Cardiac fibroblast (primary cell): ENCODE measurements at regions not wholly inside any gene's neighbourhood (a gene's known extent, or its start where the extent isn't known, plus 50 kb on each side); places are given as distances from the start of the nearest gene placed in this dataset.
"Not testable (repeated sequence)": the region's sequence is repeated elsewhere in the genome, so short reads cannot be mapped to it uniquely, and the experiment has no call there.

Experiments
- DNase-seq, 2 donors: peaks; one replicate each; pipeline versions ENCODE4 v3.0.0 to v3.0.0-alpha.2; 2010; ENCODE audit warnings: low read depth in 2 of 2
- H3K4me3 ChIP-seq, 2 donors: replicated peaks in 1 of 2; 1 replicate in 1 of 2; 2 replicates in 1 of 2; pipeline ENCODE4 v1.5.1; 2011; ENCODE audit warnings: low read depth in 2 of 2, low read length in 2 of 2, mild to moderate bottlenecking in 2 of 2, moderate library complexity in 1 of 2
- TF ChIP-seq, protein P1 (sequence below): IDR thresholded peaks from one replicate; pipeline ENCODE4 v1.5.1; 2011; ENCODE audit warnings: low read depth, mild to moderate bottlenecking, low read length, inconsistent platforms

DNA sequence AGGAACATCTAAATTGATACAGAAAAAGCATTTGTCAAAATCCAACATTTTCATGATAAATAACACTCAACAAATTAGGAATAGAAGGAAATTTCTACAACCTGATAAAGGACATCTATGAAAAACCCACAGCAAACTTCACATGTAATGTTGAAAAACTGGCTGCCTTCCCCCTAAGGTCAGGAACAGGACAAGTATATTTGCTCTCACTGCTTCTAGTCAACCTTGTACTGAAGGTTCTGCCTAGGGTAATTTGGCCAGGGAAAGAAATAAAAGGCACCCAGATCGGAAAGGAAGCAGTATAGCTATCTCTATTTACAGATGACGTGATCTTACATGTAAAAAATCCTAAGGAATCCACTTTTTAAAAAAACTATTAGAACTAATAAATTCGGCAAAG lies 97.1 kb upstream of the USP9X start:
- TF ChIP-seq, protein P1, sequence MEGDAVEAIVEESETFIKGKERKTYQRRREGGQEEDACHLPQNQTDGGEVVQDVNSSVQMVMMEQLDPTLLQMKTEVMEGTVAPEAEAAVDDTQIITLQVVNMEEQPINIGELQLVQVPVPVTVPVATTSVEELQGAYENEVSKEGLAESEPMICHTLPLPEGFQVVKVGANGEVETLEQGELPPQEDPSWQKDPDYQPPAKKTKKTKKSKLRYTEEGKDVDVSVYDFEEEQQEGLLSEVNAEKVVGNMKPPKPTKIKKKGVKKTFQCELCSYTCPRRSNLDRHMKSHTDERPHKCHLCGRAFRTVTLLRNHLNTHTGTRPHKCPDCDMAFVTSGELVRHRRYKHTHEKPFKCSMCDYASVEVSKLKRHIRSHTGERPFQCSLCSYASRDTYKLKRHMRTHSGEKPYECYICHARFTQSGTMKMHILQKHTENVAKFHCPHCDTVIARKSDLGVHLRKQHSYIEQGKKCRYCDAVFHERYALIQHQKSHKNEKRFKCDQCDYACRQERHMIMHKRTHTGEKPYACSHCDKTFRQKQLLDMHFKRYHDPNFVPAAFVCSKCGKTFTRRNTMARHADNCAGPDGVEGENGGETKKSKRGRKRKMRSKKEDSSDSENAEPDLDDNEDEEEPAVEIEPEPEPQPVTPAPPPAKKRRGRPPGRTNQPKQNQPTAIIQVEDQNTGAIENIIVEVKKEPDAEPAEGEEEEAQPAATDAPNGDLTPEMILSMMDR, result no peak
- H3K4me3 ChIP-seq, result no peak overlapping the region
- no peak for DNase-seq

DNA sequence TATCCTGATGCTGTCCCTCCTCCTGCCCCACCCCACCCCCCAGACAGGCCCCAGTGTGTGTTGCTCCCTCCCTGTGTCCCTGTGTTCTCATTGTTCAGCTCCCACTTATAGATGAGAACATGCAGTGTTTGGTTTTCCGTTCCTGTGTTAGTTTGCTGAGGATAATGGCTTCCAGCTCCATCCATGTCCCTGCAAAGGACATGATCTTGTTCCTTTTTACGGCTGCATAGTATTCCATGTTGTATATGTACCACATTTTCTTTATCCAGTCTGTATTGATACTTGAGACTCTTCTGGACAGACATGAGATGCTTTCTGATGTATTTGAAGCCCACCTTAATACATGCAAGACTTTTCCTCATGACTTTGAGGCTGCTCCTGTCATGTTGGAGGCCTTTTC lies 91.8 kb upstream of the USP9X start:
- not testable (repeated sequence) for DNase-seq, H3K4me3 ChIP-seq

DNA sequence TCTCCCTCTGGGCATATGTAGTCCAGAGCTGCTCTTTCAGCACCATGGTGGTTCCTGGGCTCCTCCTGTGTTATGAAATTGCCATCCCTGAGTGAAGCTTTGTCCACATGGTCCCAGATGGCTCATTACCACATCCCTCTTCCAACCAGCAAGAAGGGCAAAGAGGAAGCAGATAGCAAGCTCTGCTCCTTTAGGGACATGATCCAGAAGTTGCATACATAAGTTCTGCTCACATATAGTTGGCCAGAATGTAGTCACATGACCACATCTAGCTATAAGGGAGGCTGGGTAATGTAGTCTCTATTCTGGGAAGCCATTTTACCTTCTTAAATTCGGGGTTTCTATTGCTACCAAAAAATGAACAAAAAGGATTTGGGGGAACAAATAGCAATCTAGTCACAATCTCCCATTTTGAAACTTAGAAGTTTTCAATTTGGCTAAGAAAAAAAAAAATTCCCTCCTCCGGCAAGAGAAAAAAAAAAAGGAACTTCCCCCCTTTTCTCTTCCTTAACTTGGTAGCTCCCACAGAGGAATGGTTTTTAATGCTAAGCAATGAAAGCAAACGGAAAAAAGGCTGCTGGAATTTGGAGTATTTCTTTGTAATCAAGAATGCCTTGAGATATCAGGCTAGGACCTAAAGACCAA lies 88.2 kb upstream of the USP9X start:
- DNase-seq, result peak; percentile 86 to 94
- TF ChIP-seq, protein P1, result no peak

DNA sequence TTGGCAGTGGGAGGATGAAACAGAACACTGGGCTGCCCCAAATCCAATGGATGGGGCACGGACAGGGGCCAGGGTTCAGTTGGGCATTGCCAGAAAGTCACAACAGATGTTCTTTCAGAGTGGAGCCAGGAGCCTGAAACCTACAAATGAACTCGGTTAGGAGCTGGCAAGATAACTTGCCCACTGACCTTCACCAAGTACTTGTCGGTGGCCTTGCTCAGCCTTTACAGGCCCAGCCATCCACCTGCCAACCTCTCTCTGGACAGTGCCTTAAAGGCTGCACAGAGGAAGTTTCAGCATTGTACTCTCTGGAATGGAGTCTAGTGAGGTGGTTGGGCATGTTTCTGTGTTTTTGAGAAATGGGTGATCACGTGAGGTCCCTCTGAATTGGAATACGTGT lies 87.1 kb upstream of the USP9X start:
- no peak for DNase-seq
- no peak overlapping the region for H3K4me3 ChIP-seq
- TF ChIP-seq, protein P1, result no peak

More for the DNA sequence above, 88.2 kb upstream of the USP9X start:
- H3K4me3 ChIP-seq, result no peak overlapping the region

DNA sequence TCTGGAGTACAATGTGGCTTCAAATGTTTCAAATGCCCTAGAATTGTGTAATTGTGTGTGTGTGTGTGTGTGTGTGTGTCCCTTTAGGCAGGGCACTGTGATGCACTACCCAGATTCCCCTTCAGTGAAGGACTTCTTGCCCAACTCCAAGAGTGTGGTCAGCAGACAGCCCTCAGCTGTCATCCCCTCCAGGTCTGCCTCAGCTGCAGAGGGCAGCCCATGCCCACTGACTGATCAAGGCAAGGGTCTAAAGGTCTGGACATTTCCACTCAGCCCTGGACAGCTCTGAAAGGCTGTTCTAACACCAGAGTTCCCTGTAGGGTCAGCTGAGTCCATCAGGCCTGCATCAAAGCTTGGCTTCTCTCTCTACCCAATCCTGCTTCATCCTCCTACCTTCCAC lies 83.9 kb upstream of the USP9X start:
- DNase-seq, result no peak
- H3K4me3 ChIP-seq, result no peak overlapping the region
- TF ChIP-seq, protein P1, result no peak

DNA sequence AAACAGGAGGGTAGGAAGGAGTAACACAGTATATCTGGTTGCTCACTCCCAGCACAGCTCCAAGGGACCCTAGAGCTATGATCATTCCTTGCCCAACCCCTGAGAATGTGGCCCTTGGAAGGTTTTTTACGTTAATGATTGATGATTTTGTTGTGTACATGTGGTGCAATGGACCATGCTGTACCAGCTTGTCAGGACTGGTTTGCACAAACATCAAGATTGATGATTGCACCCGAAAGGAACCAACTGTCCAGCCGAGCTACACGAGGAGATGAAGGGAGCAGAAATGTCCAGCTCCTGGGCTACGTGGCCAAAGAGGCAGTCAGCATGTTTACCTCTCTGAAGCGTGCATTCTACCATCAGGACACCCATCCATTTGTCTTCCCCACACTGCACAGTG lies 83.2 kb upstream of the USP9X start:
- no peak for DNase-seq
- TF ChIP-seq, protein P1, result no peak
- H3K4me3 ChIP-seq, result no peak overlapping the region

DNA sequence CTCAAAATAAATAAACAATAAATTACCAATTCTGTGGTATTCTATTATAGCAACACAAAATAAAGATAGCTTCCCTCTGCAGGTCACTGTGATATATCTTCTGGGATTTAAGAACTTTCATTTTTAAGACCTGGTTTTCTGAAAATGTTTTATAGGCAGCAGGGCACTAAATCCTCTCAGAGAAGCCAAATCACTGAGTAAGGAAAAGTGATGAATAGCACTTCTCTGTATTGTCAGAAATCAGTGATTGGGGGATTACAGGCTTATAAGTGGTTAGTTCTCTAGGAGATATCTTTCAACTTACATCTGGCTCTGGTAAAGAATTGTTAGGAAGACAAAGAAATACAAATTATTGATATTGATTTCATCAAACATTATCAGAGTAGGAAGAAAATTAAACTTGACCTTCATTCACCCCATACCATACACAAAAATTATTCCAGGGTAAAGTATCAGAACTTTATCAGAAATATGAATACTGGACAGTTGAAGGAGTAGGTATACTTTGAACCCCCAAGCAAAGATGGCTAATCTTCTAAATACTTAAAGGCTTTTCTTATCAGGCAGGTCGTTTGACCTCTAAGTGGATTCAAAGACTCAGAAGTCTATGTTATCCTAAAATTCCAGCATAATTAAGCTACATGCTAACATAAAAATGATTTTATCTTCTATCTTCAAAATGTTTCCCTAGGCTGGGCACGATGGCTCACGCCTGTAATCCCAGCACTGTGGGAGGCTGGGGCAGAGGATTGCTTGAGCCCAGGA lies 81.6 kb upstream of the USP9X start:
- no peak overlapping the region for H3K4me3 ChIP-seq
- TF ChIP-seq, protein P1, result no peak
- DNase-seq, result no peak
